Stimulated activated CD4-positive, alpha-beta T cell treated with anti-CD3 and anti-CD28 coated beads, Interleukin-1b, Interleukin-23, amount 100 ng/mL, for 4 hours (primary cell): ENCODE measurements at regions not wholly inside any gene's neighbourhood (a gene's known extent, or its start where the extent isn't known, plus 50 kb on each side); places are given as distances from the start of the nearest gene placed in this dataset.

Experiments
- DNase-seq, 2 donors: peaks; one replicate each; pipeline ENCODE4 v3.0.0-alpha.2; 2020; ENCODE audit warnings: low read depth in 2 of 2

DNA sequence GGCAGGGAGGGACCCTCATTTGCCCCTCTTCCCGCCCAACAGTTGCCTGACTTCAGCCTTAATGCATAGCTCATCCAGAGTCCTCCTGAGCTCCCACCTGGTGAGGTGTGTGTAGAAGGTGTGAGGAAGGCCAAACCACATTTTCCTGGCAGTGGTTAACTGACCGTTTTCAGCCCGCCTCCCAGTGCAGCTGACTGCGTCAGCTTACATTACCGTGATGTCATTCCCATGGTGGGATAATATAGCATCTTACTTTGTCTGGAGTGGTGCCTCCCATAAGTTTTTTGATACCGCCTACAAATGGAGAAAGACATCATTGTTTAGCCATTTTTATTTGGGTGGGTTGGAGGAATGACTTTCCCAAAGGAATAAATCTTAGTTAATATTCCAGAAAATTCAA lies 151.9 kb downstream of the C9orf152 start:
- no peak for DNase-seq

DNA sequence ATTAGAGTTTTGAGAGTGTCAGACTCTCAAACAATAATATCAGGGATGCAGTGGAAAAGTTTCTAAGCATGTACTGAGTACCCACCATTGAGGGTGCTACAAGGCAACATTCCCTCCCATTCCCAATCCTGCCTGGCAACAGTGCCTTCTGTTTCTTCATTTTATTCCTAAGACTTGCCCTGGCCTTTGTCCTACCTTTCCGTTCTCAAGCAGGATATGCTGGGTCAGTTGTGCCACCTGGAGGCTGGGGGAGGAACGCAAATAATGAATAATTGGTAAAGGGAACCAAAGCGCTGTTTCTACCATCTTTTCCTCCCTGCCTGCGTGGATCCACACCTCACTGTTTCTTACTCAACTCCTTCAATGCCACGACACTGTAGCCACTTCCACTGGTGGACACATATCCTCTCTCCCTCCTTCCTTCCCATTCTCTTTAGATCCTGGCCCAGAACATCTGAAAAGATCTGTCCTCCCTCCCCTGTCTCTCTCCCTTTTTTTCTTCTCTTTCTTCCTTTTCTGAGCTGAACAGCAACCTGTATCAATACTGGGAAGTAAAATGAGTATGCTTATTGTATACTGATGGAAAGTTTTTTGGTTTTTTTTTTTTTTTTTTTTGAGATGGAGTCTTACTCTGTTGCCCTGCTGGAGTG lies 149.5 kb downstream of the C9orf152 start:
- DNase-seq: peak; percentile 27 to 31

DNA sequence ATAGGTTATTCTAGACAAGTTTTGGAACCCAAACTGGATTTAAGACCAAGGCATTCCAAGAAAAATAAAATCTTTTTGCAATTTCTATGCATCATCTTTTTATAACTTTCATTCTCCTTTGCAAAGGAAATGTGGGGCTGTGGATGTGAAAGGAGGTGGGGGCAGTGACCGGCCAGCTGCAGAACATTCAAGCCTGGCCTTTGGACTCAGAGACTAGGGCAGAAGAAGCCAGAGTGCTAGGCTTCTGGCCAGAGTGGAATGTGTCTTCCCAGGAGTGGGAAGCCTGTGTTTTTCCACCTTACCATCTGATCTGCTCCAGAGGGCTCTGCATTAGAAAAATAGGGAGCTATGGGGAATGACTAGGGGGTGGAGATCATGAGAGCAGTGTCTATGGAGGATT lies 148.5 kb downstream of the C9orf152 start:
- no peak for DNase-seq

DNA sequence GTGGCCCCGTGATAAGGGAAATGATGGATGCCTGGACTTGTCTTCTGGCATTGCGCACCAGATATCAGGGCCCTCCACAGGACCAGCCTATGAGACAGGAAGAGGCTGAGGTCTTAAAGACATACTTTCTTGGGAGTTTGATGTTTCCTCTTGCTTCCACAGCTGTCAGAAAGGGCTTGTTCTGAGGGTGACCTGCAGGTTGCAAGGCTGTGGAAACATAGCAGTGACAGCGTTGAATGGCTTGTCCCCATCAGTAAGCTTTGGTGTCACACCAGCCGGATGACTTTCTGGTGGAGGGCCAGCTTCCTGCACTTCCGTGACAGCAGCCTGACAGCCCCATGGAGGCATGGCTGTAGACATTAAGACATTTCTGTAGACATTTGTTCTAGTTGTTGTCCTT lies 143.2 kb downstream of the C9orf152 start:
- DNase-seq: no peak

DNA sequence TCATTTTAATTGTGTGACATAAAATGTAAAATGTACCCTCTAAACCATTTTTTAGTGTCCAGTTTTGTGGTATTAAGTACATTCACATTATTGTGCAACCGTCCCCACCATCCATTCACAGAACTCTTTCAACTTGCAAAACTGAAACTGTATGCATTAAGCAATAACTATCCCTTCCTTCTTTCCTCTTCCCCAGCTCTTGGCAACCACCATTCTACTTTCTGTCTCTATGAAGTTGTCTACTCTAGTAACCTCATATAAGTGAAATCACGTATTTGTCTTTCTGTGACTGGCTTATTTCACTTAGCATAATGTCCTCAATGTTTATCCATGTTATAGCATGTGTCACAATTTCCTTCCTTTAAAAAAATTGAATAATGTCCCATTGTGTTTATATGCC lies 142.4 kb downstream of the C9orf152 start:
- no peak for DNase-seq

DNA sequence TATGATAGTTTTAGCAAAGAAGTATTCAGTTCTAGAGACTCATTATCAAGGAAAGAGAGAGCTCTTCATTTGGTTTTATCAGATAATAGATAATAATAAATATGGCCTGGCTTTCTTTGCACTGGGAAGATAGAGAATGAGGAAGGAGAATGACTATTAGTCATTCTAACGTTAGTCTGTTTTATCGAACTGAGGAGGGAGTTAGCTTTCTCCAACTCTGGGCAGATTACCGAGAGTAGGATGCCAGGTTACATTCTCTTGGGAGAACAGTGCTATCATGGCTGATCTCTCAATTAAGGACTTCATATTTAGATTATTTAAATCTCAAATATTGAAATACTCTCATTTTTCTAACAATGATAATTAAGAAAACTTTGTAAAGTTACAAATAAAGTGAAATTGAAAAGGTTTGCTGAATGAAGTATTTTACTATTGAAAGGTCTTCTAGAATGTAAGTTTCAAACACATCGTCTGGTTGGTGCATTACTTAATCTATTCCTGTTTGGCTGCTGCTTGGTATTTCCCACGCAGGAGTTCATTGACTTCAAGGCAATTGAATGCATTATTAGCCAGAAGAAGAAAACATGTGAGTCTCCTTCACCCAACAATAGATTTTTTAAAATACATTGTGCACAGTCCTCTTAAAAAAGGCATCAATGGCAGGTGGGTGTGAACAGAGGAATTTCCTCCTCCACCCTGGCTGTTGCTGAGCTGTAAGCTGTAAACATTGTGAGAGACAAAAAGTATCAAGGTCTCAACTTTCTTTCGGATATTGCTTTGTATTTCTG lies 140.8 kb downstream of the C9orf152 start:
- no peak for DNase-seq

DNA sequence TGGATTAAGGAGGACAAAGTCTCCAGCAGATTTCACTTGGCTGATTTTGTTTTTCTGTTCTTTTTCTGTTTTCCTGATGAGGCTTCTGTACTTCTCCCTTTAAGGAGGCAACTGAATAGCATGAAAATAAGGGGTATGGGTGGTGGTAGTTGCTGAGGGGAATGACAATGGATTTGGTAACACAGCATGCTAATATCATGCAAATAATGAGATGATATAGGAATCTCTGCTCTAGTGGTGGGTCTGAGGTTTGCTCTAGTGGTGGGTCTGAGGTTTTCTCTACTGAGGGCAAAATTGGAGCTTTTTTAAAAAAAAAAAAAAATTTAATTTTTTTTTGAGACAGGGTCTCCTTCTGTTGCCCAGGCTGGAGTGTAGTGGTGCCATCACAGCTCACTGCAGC lies 139.7 kb downstream of the C9orf152 start:
- DNase-seq: no peak

DNA sequence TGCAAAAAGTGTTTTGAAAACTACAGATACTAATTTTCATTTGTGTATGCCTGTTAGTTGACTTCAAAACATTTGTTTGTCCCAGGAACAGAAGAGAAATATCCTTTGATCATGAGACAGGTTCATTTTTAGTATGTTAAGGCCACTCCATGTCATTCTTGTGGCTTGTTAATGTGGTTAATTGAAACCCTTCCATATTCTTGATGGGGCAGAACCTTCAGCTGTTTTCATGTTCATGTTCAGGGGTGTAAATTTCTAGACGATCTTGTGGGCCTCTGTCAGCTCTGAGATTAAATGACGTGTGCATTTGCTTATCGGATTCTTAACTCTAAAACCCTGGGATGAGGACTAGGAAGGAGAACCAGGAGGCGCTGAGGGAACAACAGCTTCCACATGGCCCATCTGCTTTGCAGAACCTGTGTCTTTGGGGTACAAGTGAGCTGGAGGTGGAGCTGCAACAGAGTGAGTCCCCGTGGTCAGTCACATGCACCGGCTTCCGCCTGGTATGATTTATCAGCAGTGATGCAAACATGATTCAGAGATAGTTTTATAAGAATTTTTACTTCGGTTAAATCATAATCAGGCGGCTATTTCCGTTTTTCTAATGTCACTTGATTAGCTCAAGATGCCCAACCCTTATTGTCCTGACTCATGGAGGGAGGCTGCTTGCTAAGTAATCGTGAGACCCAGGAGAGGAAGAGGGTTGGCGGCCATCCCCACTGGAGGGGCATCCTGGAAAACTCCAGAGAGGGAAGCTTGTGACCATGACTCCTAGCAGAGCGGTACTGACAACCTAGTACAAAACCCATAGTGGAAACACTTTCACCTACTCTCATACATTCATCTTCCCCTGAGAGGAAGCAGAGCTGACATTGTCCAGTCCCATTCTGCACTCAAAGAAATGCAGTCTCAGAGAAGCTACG lies 138.4 kb downstream of the C9orf152 start:
- DNase-seq: no peak

DNA sequence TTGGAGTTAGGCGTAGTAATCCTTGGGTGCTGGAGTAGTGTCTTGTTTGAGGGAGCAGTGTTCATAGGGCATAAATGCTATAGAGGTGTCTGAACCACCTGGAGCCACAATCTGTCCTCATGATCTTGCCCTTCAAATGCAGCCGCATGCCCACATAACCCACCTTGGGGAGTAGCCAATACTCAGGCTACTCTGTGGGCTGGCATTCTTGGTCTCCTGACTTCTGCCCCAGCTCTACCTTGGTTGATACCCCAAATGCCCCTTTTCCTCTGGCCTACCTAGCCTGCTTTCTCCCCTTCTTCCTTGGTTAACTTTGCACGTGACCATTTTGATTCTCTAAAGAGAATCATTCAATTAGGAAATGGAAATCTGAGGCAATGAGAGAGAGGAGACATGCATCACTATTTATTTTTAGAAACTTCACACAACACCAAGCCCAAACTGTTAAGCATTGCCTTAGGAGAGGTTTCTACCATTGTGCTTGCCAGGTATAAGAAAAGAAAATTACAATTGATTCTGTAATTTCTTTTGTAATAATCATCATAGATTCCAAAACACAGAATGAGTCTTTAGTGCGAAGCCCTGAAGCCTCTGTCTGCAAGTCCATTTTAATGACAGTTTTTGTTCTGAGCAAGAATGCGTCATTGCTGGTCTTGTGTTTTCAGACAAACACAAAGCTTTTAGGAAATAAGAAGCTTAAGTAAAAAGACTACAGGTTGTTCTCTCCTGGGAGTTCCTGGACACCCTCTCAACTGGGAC lies 135.2 kb downstream of the C9orf152 start:
- DNase-seq: no peak

DNA sequence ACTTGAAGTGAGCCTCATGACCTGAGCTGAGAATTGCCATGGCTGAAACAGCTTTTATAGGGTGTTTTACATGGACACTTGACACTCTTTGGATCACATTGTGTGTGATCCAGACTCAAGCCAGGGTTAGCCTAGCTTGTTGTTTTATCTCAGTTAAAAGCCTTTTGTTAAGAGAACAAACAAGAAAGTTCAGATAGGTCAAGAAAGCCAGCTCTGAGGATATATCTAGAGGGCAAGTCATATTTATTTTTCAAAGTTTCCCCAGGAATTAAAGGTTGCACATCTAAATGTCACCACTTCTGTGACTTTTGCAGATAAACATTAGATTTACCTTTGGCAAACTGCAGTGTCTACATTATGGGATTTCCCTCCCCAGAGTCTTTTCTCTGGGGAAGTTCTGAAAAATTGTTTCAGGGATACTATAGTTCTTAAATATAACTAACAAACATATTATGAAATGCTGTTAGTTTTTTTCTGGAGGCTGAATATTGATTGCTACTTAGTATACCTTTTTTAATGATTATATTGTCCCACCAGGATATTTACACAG lies 134.5 kb downstream of the C9orf152 start:
- DNase-seq: no peak

DNA sequence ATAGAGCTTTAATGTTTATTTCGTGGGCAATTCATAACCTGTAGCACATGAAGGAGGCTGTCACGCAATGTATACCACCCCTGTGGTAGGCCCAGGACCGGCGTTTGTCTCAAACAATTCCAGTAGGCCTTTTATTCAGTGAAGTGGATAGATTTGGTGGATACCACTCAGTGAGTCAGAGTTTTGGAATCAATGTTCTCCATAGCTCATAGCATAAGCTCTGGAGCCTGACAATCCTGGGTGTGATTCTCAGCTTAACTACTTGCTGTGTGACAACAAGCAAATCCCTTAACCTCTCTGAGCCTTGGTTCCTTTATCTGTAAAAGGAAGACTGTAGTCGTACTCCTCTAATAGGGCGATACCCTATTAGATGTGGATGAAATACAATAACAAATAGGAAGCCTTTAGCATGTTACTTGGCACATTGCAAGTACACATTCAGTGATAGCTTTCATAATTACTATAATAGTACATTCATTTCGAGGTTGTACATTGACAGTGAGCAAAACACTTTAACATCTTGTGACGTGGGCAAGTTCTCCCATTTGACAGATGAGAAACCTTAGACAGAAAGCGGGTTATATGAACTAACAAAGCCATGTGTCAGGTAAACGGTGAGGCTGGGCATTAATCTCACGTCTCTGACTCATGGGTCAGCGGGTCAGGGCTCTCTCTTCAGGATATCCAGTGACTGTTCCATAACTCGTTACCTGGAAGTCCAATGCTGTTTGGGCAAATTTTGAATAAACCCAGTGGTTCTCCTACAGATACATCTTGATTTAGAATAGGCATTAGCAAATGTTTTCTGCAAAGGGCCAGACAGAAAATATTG lies 130.8 kb downstream of the C9orf152 start:
- no peak for DNase-seq

DNA sequence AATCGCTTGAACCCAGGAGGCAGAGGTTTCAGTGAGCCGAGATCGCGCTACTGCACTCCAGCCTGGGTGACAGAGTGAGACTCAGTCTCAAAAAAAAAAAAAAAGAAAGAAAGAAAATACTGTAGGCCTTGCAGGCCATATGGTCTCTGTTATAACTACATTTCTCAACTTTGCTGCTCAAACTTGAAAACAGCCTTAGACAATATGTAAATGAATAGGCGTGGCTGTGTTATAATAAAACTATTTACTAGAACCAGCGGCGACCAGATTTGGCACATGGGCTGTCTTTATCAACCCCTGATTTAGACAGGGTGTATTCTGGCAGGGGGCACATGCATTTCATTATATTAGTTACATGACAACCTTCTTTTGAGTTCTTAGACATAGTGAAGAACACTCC lies 130.0 kb downstream of the C9orf152 start:
- no peak for DNase-seq

DNA sequence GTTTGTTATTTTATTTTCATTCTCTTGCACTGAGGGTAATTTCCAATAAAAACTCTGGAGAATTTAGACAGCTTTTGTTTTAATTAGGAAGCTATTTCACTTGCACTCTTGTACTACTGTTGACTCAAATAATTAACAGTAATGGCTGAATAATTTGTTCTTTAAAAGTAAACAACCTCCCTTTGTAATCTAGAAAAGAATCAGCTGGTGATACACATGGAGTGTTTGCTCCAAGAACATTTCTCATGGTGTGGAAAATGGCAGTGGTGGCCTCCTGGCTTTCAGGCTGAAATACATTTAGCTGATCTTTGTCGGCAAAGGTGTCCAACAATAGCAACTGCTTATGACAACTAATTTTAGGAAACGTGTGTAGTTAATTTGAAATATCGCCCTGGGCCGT lies 129.4 kb downstream of the C9orf152 start:
- no peak for DNase-seq

DNA sequence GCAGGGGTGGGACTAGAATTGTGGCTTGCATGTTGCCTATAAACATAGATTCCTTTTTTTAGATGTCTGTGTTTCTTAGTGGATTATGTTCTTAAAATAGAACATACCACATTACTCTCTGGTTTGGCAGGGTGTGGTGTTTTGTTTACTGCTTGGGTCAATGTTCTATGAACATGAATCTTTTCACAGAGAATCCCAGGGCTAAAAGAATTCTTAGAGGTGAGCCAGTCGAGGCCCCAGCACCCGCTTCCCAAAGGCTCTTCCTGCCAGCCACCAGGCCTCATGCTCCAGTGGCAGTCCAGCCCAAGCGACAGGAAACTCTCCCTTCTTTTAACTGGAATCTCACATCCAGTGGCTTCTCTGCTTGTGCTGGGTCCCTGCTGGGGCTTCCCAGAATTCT lies 126.6 kb downstream of the C9orf152 start:
- DNase-seq: no peak

DNA sequence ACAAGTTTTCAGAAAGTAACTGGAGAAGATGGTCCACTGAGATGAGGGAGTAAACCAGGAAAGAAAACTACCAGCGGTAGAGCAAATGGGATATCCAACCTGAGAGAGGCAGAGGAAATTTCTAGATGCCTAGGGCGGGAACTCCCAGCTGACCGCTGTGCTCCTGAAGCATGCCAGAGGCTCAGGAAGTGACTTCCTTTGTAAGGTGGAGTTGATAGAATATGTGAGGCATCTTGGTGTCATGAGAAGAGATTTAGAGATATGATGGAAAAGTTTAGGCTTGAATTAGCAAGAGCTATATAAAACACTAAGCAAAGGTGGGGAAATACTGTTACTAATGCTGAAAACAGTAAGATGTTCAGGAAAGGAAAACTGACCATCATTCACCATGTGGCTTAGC lies 124.1 kb downstream of the C9orf152 start:
- no peak for DNase-seq

DNA sequence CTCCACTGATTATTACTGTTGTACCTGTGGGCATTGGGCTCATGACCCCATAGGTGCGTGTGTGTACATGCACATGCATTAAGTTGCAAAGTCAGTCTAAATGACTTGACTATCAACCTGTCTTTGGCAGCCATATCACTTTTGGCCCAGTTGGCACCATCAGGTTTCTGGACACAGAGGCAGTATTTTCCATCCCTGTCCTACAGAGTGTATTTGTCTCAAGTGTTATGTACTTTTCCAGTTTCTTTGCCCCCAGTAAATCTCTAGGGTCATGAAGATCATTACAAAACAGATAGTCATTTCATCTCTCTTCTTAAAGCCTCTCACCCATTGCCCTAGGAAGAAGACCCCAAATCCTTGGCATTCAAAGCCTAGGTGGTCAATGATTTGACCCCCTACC lies 121.4 kb downstream of the C9orf152 start:
- DNase-seq: no peak

DNA sequence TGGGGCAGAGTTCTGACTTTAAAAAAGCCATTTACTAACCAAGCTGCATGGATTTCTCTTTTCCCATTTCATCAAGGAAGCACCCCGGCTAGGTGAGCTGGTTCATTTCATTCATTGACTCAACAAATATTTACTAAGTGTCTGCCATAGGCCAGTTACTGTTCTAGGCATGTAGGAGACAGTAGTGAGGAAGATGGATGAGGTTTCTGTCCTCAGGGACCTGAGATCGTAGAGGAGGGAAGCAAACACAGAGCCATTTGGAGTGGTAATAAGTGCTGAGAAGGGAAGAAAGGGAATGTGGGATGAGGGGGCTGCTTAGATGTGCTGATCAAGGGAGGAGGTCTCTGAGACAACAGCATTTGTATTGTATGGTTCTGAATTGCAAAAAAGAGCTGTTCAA lies 120.4 kb downstream of the C9orf152 start:
- no peak for DNase-seq

DNA sequence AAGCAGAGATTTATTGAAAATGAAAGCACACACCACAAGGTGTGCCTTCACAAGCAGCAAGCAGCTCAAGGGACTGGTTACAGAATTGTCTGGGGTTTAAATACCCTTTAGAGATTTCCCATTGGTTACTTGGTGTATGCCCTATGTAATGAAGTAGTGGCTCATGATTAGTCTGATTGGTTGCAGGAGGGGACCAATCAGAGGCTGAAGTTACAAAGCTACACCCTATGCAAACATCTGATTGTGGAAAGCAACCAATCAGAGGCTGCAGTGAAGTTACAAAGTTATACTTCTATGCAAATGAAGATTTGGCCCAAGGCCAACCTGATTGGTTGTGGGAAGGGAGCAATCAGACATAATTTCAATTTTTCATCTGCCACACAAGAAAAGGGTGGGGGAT lies 119.9 kb downstream of the C9orf152 start:
- no peak for DNase-seq

DNA sequence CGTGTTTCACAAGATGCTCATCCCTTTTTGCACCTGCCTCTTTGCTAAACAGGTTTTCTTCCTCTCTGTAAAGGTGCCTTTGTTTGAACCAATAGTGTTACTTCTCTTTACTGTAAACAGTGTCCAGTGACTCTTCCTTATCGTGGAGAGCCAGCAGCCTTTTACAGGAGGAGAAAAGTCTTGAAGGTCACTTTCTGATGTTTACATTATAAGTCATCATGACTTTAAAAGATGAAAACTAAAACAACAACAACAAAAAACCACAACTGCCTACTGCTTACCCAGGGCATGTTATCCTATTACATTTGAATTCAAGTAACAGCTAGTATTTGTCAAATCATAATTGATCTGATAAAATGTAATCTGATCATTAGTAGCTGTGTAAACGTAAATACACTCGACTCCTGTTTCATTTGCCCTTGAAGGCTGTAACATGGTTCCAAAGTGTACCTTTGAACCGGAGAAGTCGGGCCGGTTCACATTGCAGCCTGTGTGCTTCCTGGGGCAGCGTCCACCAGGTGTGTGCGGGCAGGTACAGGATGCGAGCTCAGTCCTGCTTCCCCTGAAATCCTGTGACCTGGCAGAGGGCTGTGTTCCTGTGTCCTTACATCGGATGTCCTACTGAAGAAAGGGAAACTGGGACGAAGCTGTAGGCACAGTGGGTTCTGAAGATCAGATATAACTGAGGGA lies 118.1 kb downstream of the C9orf152 start:
- DNase-seq: no peak

DNA sequence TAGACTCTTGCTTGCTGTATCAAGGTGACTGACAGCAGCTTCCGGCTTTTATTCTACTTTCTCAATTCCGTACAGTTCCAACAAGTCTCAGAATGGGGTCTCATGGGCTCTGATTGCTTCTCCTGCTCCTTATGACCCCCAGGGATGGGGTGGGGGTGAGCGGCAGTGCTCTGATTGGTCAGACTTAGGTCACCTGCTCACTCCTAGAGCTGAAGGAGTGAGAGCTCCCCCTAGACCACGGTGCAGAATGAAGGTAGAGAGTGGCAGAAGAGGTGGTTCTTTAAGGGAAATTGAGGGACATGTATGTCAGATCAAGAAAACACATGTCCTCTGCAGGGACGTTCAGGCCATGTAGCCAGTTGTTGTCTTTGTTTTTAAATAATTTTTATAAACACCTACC lies 115.2 kb downstream of the C9orf152 start:
- DNase-seq: no peak
